Parathyroid adenoma (tissue), 2 donors: ENCODE measurements at regions not wholly inside any gene's neighbourhood (a gene's known extent, or its start where the extent isn't known, plus 50 kb on each side); places are given as distances from the start of the nearest gene placed in this dataset.

ENCODE experiments used
- H2AFZ ChIP-seq: fragments of 300-600 bp; sonication (generic); one replicate; pipeline ENCODE4 v1.7.0; 2017; ENCODE audit warnings: antibody characterized with exemption, mild to moderate bottlenecking
- H3K27ac ChIP-seq: fragments of 300-600 bp; sonication (generic); one replicate; pipeline ENCODE4 v1.7.0; 2017
- H3K27me3 ChIP-seq: fragments of 300-600 bp; sonication (generic); one replicate; pipeline ENCODE4 v1.7.0; 2017; ENCODE audit warnings: low read length; ENCODE audit not compliant: control insufficient read depth, insufficient read depth
- H3K36me3 ChIP-seq: fragments of 300-600 bp; sonication (generic); one replicate; pipeline ENCODE4 v1.7.0; 2017; ENCODE audit warnings: low read length; ENCODE audit not compliant: control insufficient read depth, insufficient read depth
- H3K4me1 ChIP-seq: fragments of 300-600 bp; sonication (generic); one replicate; pipeline ENCODE4 v1.7.0; 2017; ENCODE audit warnings: control low read depth
- H3K4me2 ChIP-seq: fragments of 300-600 bp; sonication (generic); one replicate; pipeline ENCODE4 v1.7.0; 2017; ENCODE audit warnings: low read length
- H3K4me3 ChIP-seq: fragments of 300-600 bp; sonication (generic); one replicate; pipeline ENCODE4 v1.7.0; 2017; ENCODE audit warnings: low read depth, low read length
- H3K79me2 ChIP-seq: fragments of 300-600 bp; sonication (generic); one replicate; pipeline ENCODE4 v1.7.0; 2017; ENCODE audit warnings: control low read depth
- H3K9ac ChIP-seq: fragments of 300-600 bp; sonication (generic); one replicate; pipeline ENCODE4 v1.7.0; 2017; ENCODE audit warnings: mild to moderate bottlenecking
- H3K9me3 ChIP-seq: fragments of 300-600 bp; sonication (generic); one replicate; pipeline ENCODE4 v1.7.0; 2017; ENCODE audit warnings: low read length; ENCODE audit not compliant: control insufficient read depth
- CTCF ChIP-seq: fragments of 300-600 bp; sonication (generic); IDR thresholded peaks from one replicate; pipeline ENCODE4 v1.7.0; 2017; ENCODE audit warnings: antibody characterized with exemption, mild to moderate bottlenecking
- donor health status: primary hyperparathyroidism.

- no peak overlapping the region for H2AFZ ChIP-seq
- H3K36me3 ChIP-seq = no peaks in the 10 kb centered on the region
- no peaks in the 10 kb centered on the region for H3K4me1 ChIP-seq
- no peaks in the 10 kb centered on the region for H3K79me2 ChIP-seq
- H3K9ac ChIP-seq = no peak overlapping the region
- no peaks in the 10 kb centered on the region for H3K27me3 ChIP-seq
- TF ChIP-seq CTCF = no peak
- H3K4me3 ChIP-seq = no peak overlapping the region
- no peak overlapping the region for H3K4me2 ChIP-seq
- no peak overlapping the region for H3K27ac ChIP-seq
- no peaks in the 10 kb centered on the region for H3K9me3 ChIP-seq
Observed at GRCh38 chr14:54106661-54107377, 150.2 kb upstream of the BMP4 start.

- H3K4me3 ChIP-seq = no peak overlapping the region
- TF ChIP-seq CTCF = no peak
Observed at GRCh38 chr14:54108481-54109471, 152.2 kb upstream of the BMP4 start.

DNA sequence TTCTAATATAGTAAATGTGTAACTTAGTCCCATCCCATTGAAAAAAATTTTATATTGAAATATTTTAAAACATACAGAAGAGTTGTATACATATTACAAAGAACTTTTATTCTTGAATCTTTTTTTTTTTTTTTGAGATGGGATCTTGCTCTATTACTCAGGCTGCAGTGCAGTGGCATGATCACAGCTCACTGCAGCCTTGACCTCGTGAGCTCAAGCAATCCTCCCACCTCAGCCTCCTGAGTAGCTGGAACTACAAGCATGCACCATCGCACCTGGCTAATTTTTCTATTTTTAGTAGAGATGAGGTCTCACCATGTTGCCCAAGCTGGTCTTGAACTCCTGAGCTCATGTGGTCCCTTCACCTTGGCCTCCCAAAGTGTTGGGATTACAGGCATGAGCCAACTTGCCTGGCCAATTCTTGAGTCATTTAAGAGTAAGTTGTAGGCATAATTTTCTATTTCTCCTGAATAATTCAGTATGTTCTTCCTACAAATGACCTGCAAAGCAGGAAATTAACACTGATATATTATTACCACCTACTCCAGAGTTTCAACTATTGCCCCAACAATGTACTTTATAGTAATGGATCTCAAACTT is 153.0 kb upstream of the BMP4 start:
- Histone ChIP-seq H3K27ac (no peak overlapping the region), H3K9me3 (no peaks in the 10 kb centered on the region), H3K4me1 (no peaks in the 10 kb centered on the region), H3K27me3 (no peaks in the 10 kb centered on the region), H3K4me2 (no peak overlapping the region), H3K79me2 (no peaks in the 10 kb centered on the region), H3K9ac (no peak overlapping the region), H3K4me3 (no peak overlapping the region), H3K36me3 (no peaks in the 10 kb centered on the region), H2AFZ (no peak overlapping the region)
- no peak for TF ChIP-seq CTCF

More at GRCh38 chr14:54108481-54109471, 152.2 kb upstream of the BMP4 start:
- no peaks in the 10 kb centered on the region for H3K36me3 ChIP-seq
- H3K9ac ChIP-seq = no peak overlapping the region
- no peaks in the 10 kb centered on the region for H3K79me2 ChIP-seq
- H3K27me3 ChIP-seq = no peaks in the 10 kb centered on the region
- no peaks in the 10 kb centered on the region for H3K4me1 ChIP-seq
- H3K27ac ChIP-seq = no peak overlapping the region
- no peak overlapping the region for H2AFZ ChIP-seq
- no peak overlapping the region for H3K4me2 ChIP-seq
- no peaks in the 10 kb centered on the region for H3K9me3 ChIP-seq

DNA sequence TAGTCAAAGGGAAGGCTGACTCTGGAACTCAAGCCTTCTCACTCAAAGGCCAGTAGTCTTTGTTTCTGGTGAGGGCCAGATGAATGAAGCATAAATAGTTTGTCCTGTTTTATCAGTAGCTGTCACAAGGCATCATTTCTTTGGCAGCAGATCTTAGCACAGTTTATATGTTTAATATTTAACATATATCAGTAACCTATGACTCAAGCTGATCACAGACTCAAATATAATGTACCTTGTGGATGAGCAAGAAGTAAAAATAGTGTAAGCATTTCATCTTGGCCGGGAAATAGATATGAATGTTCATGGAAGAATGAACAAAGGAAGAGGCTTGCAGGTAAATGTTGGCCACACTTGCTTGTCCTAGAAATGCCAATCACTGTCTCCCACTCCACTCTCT is 158.3 kb upstream of the BMP4 start:
- no peaks in the 10 kb centered on the region for H3K36me3 ChIP-seq
- no peak overlapping the region for H3K4me3 ChIP-seq
- H3K4me1 ChIP-seq = no peaks in the 10 kb centered on the region
- no peak for TF ChIP-seq CTCF
- H3K4me2 ChIP-seq = no peak overlapping the region
- no peaks in the 10 kb centered on the region for H3K9me3 ChIP-seq
- H3K79me2 ChIP-seq = no peaks in the 10 kb centered on the region
- H3K27me3 ChIP-seq = no peaks in the 10 kb centered on the region
- H3K9ac ChIP-seq = no peak overlapping the region
- no peak overlapping the region for H3K27ac ChIP-seq
- H2AFZ ChIP-seq = no peak overlapping the region
